ENCODE measurements at regions not wholly inside any gene's neighbourhood (a gene's known extent, or its start where the extent isn't known, plus 50 kb on each side); places are given as distances from the start of the nearest gene placed in this dataset.
"Not testable (repeated sequence)": the region's sequence is repeated elsewhere in the genome, so short reads cannot be mapped to it uniquely, and the experiment has no call there.

GRCh38 chr5:130294798-130295197, 390.5 kb downstream of the CHSY3 start:
- not testable (repeated sequence) for H3K9me3 Mint-ChIP-seq, DNase-seq

GRCh38 chr5:130290219-130290618, 386.0 kb downstream of the CHSY3 start:
- H3K4me1 Mint-ChIP-seq (ENCODE audit: low read depth) = no peaks in the 10 kb centered on the region
- peaks cover 2% of the 10 kb centered on the region for H3K27me3 Mint-ChIP-seq (ENCODE audit: low read depth)
- no peaks in the 10 kb centered on the region for H3K36me3 Mint-ChIP-seq (ENCODE audit: insufficient read depth)
- DNase-seq = no peak
- no peaks in the 10 kb centered on the region for H3K9me3 Mint-ChIP-seq
- no peak overlapping the region for H3K4me3 Mint-ChIP-seq
- no peak for ATAC-seq

More at GRCh38 chr5:130294798-130295197, 390.5 kb downstream of the CHSY3 start:
- not testable (repeated sequence) for H3K4me1 Mint-ChIP-seq (ENCODE audit: low read depth); ATAC-seq; H3K27me3 Mint-ChIP-seq (ENCODE audit: low read depth); H3K36me3 Mint-ChIP-seq (ENCODE audit: insufficient read depth); H3K4me3 Mint-ChIP-seq

DNA sequence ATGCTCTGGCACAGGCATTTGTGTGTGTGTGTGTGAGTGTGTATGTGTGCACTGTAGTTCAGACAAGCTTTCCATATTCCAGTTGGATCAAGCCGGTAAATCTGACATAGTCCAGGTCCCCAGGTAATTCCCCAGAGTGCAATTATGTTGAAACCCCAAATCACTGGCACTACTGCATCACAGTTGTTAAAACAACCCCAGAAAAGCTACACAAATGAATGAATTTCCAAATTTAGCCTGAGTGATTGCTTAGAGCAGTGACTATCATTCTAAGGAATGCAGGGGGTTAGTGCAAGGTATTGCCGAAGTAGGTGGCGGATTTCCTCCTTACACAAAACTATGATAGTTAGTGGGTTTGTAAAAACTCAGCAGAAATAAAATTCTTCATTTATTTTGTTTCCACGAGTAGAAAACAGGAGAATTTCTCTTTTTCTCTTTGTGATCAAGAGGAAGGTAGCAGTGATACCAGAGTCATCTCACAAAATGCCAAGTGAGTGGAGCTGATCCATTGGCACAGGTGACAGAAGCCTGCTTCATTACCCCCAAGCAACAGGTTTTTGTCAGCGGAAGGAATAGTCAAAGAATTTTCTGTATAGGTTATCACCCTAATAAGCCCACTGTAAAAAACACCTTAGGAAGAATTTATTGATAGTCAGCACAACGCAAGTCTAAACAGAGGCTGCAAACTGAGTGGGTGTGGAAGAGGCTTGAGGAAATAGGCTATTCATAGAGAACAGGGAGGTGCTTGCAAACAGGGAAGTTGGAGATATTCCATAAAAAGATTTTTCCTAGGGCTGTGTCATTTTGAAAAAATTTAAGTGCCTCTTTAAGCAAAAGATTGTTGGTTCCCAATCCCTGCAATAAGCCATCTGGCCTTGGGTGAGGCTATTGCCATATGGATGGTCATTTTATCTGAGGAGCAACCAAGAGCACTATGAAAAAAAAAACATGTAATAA, 385.1 kb downstream of the CHSY3 start:
- Mint-ChIP-seq H3K36me3 (ENCODE audit: insufficient read depth) (no peaks in the 10 kb centered on the region), H3K4me1 (ENCODE audit: low read depth) (no peaks in the 10 kb centered on the region), H3K27me3 (ENCODE audit: low read depth) (peaks cover 2% of the 10 kb centered on the region)

GRCh38 chr5:130287438-130287837, 383.2 kb downstream of the CHSY3 start:
- no peak for ATAC-seq
- Mint-ChIP-seq H3K36me3 (ENCODE audit: insufficient read depth) (no peaks in the 10 kb centered on the region), H3K27me3 (ENCODE audit: low read depth) (peaks cover 2% of the 10 kb centered on the region), H3K9me3 (no peaks in the 10 kb centered on the region), H3K4me1 (ENCODE audit: low read depth) (no peaks in the 10 kb centered on the region), H3K4me3 (no peak overlapping the region)
- DNase-seq = no peak

More for the DNA sequence above, 385.1 kb downstream of the CHSY3 start:
- Mint-ChIP-seq H3K9me3 (no peaks in the 10 kb centered on the region), H3K4me3 (no peak overlapping the region)
- DNase-seq = no peak
- ATAC-seq = no peak

GRCh38 chr5:130286971-130287370, 382.7 kb downstream of the CHSY3 start:
- ATAC-seq (no peak), DNase-seq (no peak)
- Mint-ChIP-seq H3K36me3 (ENCODE audit: insufficient read depth) (no peaks in the 10 kb centered on the region), H3K4me1 (ENCODE audit: low read depth) (no peaks in the 10 kb centered on the region), H3K4me3 (no peak overlapping the region), H3K9me3 (no peaks in the 10 kb centered on the region), H3K27me3 (ENCODE audit: low read depth) (peaks cover 2% of the 10 kb centered on the region)

GRCh38 chr5:130282049-130282448, 377.8 kb downstream of the CHSY3 start:
- H3K4me3 Mint-ChIP-seq = no peak overlapping the region
- H3K9me3 Mint-ChIP-seq = no peaks in the 10 kb centered on the region
- ATAC-seq = no peak
- peaks cover 2% of the 10 kb centered on the region for H3K27me3 Mint-ChIP-seq (ENCODE audit: low read depth)
- DNase-seq = no peak
- H3K36me3 Mint-ChIP-seq (ENCODE audit: insufficient read depth) = no peaks in the 10 kb centered on the region
- H3K4me1 Mint-ChIP-seq (ENCODE audit: low read depth) = no peaks in the 10 kb centered on the region

GRCh38 chr5:130280528-130281217, 376.4 kb downstream of the CHSY3 start:
- no peaks in the 10 kb centered on the region for H3K4me1 Mint-ChIP-seq (ENCODE audit: low read depth)
- DNase-seq = no peak
- no peak overlapping the region for H3K4me3 Mint-ChIP-seq
- no peaks in the 10 kb centered on the region for H3K9me3 Mint-ChIP-seq
- no peaks in the 10 kb centered on the region for H3K36me3 Mint-ChIP-seq (ENCODE audit: insufficient read depth)
- H3K27me3 Mint-ChIP-seq (ENCODE audit: low read depth) = peaks cover 2% of the 10 kb centered on the region
- ATAC-seq = no peak

- H3K4me3 Mint-ChIP-seq = no peak overlapping the region
- ATAC-seq (no peak), DNase-seq (no peak)
- H3K9me3 Mint-ChIP-seq = no peaks in the 10 kb centered on the region
- peaks cover 2% of the 10 kb centered on the region for H3K27me3 Mint-ChIP-seq (ENCODE audit: low read depth)
- H3K36me3 Mint-ChIP-seq (ENCODE audit: insufficient read depth) = no peaks in the 10 kb centered on the region
- no peaks in the 10 kb centered on the region for H3K4me1 Mint-ChIP-seq (ENCODE audit: low read depth)
Measured at GRCh38 chr5:130279386-130279785, 375.1 kb downstream of the CHSY3 start.

DNA sequence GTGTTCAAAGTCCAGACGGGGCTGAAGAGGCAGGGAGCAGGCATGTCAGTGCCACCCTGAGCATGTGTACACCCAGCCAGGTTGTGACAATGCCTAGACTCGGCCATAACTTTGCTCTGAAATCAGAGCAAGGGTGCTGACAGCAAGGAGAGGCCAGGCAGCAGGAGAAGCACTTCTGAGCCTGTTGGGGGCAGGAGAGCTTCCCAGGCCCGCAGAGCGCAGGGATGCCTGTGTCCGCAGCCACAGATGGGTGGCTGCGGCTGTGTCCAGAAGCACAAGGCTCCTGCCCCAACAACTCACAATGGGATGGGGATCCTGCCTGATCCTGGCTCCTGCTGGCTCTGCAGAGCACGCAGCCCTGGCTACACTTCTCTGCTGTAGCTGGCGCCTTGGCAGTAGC, 373.9 kb downstream of the CHSY3 start:
- H3K4me1 Mint-ChIP-seq (ENCODE audit: low read depth) = no peaks in the 10 kb centered on the region
- no peaks in the 10 kb centered on the region for H3K36me3 Mint-ChIP-seq (ENCODE audit: insufficient read depth)
- H3K4me3 Mint-ChIP-seq = no peak overlapping the region
- peaks cover 2% of the 10 kb centered on the region for H3K27me3 Mint-ChIP-seq (ENCODE audit: low read depth)
- DNase-seq (no peak), ATAC-seq (no peak)
- no peaks in the 10 kb centered on the region for H3K9me3 Mint-ChIP-seq

DNA sequence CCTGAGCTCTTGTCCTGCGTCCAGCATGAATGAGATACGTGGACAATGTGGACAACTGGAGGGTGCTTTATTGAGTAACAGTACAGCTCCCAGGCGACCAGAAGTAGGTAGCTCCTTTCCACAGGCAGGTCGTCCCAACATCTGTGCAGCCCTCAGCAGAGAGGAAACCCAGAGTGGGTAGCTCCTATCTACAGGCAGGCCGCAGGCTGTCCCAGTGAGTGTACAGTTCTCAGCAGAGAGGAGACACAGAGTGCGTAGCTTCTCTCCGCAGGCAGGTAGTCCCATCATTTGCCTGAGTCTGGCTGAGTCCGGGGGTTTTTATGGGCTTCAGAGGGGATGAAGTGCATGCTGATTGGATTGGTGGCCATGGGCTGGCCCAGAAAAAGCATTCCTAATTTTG, 373.3 kb downstream of the CHSY3 start:
- Mint-ChIP-seq H3K4me1 (ENCODE audit: low read depth) (no peaks in the 10 kb centered on the region), H3K9me3 (no peaks in the 10 kb centered on the region), H3K36me3 (ENCODE audit: insufficient read depth) (no peaks in the 10 kb centered on the region), H3K27me3 (ENCODE audit: low read depth) (peaks cover 2% of the 10 kb centered on the region), H3K4me3 (no peak overlapping the region)
- no peak for ATAC-seq
- DNase-seq = no peak

GRCh38 chr5:130277002-130277401, 372.7 kb downstream of the CHSY3 start:
- no peaks in the 10 kb centered on the region for H3K36me3 Mint-ChIP-seq (ENCODE audit: insufficient read depth)
- no peak for ATAC-seq

DNA sequence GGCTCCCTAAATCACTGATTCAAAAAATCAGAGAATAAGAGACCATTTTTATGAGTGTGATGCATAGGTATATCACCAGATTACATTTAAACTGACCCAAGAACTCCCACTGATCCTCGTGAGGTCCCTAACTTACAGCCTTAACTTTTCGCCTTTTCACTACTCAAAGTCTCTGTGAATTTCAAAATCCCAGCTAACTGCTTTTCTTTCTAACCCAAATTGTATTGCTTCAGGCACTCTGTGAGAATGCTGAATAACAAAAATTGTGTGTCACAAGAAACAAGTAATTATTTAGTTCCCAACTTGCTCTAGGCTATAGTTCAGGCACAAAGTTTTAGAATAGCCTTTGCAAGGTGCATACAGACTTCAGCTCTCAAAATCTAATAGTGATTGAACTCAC, 368.6 kb downstream of the CHSY3 start:
- H3K4me3 Mint-ChIP-seq = no peak overlapping the region
- H3K36me3 Mint-ChIP-seq (ENCODE audit: insufficient read depth) = no peaks in the 10 kb centered on the region
- no peaks in the 10 kb centered on the region for H3K4me1 Mint-ChIP-seq (ENCODE audit: low read depth)

More at GRCh38 chr5:130277002-130277401, 372.7 kb downstream of the CHSY3 start:
- Mint-ChIP-seq H3K4me1 (ENCODE audit: low read depth) (no peaks in the 10 kb centered on the region), H3K27me3 (ENCODE audit: low read depth) (peaks cover 2% of the 10 kb centered on the region), H3K9me3 (no peaks in the 10 kb centered on the region), H3K4me3 (no peak overlapping the region)
- DNase-seq = no peak

GRCh38 chr5:130270786-130271185, 366.5 kb downstream of the CHSY3 start:
- no peak for ATAC-seq
- no peaks in the 10 kb centered on the region for H3K9me3 Mint-ChIP-seq
- H3K4me1 Mint-ChIP-seq (ENCODE audit: low read depth) = no peaks in the 10 kb centered on the region
- H3K4me3 Mint-ChIP-seq = no peak overlapping the region
- no peak for DNase-seq
- peaks cover 2% of the 10 kb centered on the region for H3K27me3 Mint-ChIP-seq (ENCODE audit: low read depth)
- no peaks in the 10 kb centered on the region for H3K36me3 Mint-ChIP-seq (ENCODE audit: insufficient read depth)

More for the DNA sequence above, 368.6 kb downstream of the CHSY3 start:
- ATAC-seq (no peak), DNase-seq (no peak)
- Mint-ChIP-seq H3K27me3 (ENCODE audit: low read depth) (peaks cover 2% of the 10 kb centered on the region), H3K9me3 (no peaks in the 10 kb centered on the region)

- ATAC-seq (no peak), DNase-seq (no peak)
- Mint-ChIP-seq H3K4me1 (ENCODE audit: low read depth) (no peaks in the 10 kb centered on the region), H3K36me3 (ENCODE audit: insufficient read depth) (no peaks in the 10 kb centered on the region), H3K4me3 (no peak overlapping the region), H3K27me3 (ENCODE audit: low read depth) (peaks cover 2% of the 10 kb centered on the region), H3K9me3 (no peaks in the 10 kb centered on the region)
Measured at GRCh38 chr5:130268489-130268888, 364.2 kb downstream of the CHSY3 start.

- Mint-ChIP-seq H3K36me3 (ENCODE audit: insufficient read depth) (no peaks in the 10 kb centered on the region), H3K27me3 (ENCODE audit: low read depth) (peaks cover 2% of the 10 kb centered on the region), H3K4me3 (no peak overlapping the region), H3K4me1 (ENCODE audit: low read depth) (no peaks in the 10 kb centered on the region), H3K9me3 (no peaks in the 10 kb centered on the region)
- ATAC-seq (no peak), DNase-seq (no peak)
Measured at GRCh38 chr5:130267926-130268325, 363.7 kb downstream of the CHSY3 start.
